Caco-2 (cell line): ENCODE measurements at regions not wholly inside any gene's neighbourhood (a gene's known extent, or its start where the extent isn't known, plus 50 kb on each side); places are given as distances from the start of the nearest gene placed in this dataset.

ENCODE experiments used
- BruUV-seq: library from RNA; stranded (reverse); fragments of 400-500 nt; replicated peaks from 2 replicates; lab custom pipeline; 2021; lab: Mats Ljungman, UMichigan
- CTCF ChIA-PET: fragments of 300-600 bp; sonication (Branson Sonifier 250); formaldehyde crosslinking; loops from one replicate; lab custom pipeline; 2022; ENCODE audit warnings: antibody characterized with exemption; lab: Charles Lee
- POLR2A ChIA-PET: fragments of 300-600 bp; sonication (Branson Sonifier 250); formaldehyde crosslinking; loops from one replicate; lab custom pipeline; 2022; ENCODE audit warnings: antibody characterized with exemption; lab: Charles Lee
- DNase-seq, 2 experiments: peaks; one replicate each; pipeline versions ENCODE4 v3.0.0 to v3.0.0-alpha.2; 2020 to 2022
- H3K27me3 ChIP-seq: replicated peaks from 2 replicates; pipeline ENCODE4 v1.6.0; 2011; ENCODE audit warnings: low read length; ENCODE audit not compliant: control insufficient read depth, insufficient read depth
- H3K36me3 ChIP-seq: 2 replicates; pipeline ENCODE4 v1.5.1; 2011; ENCODE audit warnings: low read length; ENCODE audit not compliant: control insufficient read depth, insufficient read depth
- H3K4me1 ChIP-seq: fragments of 250-450 bp; sonication (Bioruptor Pico); 2 replicates; pipeline ENCODE4 v1.5.1; 2020; ENCODE audit warnings: mild to moderate bottlenecking
- H3K4me3 ChIP-seq: 2 replicates; pipeline ENCODE4 v1.5.1; 2011; ENCODE audit warnings: low read depth, mild to moderate bottlenecking, control low read depth, low read length
- H3K9me3 ChIP-seq: fragments of 250-450 bp; sonication (Bioruptor Pico); 2 replicates; pipeline ENCODE4 v1.5.1; 2020; ENCODE audit warnings: mild to moderate bottlenecking, moderate library complexity
- H3K27ac Mint-ChIP-seq: one replicate; pipeline ENCODE4 v1.8.0; 2022; ENCODE audit warnings: mixed read lengths; ENCODE audit not compliant: unreplicated experiment
- H3K27me3 Mint-ChIP-seq: one replicate; pipeline ENCODE4 v1.8.0; 2022; ENCODE audit warnings: mixed read lengths; ENCODE audit not compliant: insufficient read depth, unreplicated experiment
- H3K36me3 Mint-ChIP-seq: one replicate; pipeline ENCODE4 v1.8.0; 2022; ENCODE audit warnings: mild to moderate bottlenecking, mixed read lengths; ENCODE audit not compliant: insufficient read depth, unreplicated experiment
- H3K4me1 Mint-ChIP-seq: one replicate; pipeline ENCODE4 v1.8.0; 2022; ENCODE audit warnings: low read depth, mixed read lengths; ENCODE audit not compliant: unreplicated experiment
- H3K4me3 Mint-ChIP-seq: one replicate; pipeline ENCODE4 v1.8.0; 2022; ENCODE audit warnings: mild to moderate bottlenecking, moderate library complexity, mixed read lengths; ENCODE audit not compliant: unreplicated experiment
- H3K9me3 Mint-ChIP-seq: one replicate; pipeline ENCODE4 v1.8.0; 2022; ENCODE audit warnings: mixed read lengths; ENCODE audit not compliant: unreplicated experiment
- intact Hi-C: fragments of 100-400 bp; cut with micrococcal nuclease; formaldehyde crosslinking; loops from one replicate; pipeline ENCODE4 v1.10.0; 2022; ENCODE audit not compliant: unreplicated experiment
- TF ChIP-seq, protein P1 (sequence below), 2 experiments: fragments of 200-600 bp in 1 of 2; IDR thresholded peaks; 1 replicate in 1 of 2; 2 replicates in 1 of 2; pipeline versions ENCODE4 v1.5.1 to v1.8.0; 2011 to 2022; ENCODE audit warnings: antibody characterized with exemption in 1 of 2, control low read depth in 1 of 2, inconsistent platforms in 1 of 2, low read depth in 1 of 2, low read length in 1 of 2, mild to moderate bottlenecking in 1 of 2, moderate library complexity in 1 of 2; ENCODE audit not compliant: insufficient read depth in 1 of 2, severe bottlenecking in 1 of 2, unreplicated experiment in 1 of 2

DNA sequence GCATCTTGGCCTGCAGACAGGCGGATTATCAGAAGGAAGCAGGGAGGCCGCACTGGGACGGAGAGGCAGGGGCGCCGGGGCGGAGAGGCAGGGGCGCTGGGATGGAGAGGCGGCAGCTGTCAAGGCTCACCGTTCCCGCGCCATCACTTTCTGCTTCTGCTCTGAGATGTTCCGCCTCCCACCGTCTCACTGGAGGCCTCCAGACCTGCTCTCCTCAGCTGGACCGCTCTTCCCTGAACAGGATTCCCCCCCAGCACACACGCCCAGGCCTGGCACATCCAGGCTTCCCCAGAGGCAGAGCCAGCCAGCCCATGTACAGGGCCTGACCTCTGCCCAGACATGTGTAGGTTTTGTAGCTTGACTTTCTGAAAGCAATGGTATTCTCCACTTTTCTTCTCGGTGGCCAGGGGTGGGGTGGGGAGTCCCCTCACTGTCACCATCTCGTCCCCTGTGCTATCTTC is 84.1 kb downstream of the RIPK4 start:
- Mint-ChIP-seq H3K27me3 (no peaks in the 10 kb centered on the region), H3K4me3 (no peak overlapping the region), H3K4me1 (peaks cover 33% of the 10 kb centered on the region), H3K9me3 (no peaks in the 10 kb centered on the region), H3K27ac (peak overlapping the region; percentile 83), H3K36me3 (peaks cover 12% of the 10 kb centered on the region)
- CTCF ChIA-PET, result no interaction called here
- no peak for DNase-seq
- H3K27me3 ChIP-seq, result no peaks in the 10 kb centered on the region
- H3K9me3 ChIP-seq, result no peaks in the 10 kb centered on the region
- no TSS peak for BruUV-seq
- POLR2A ChIA-PET, result no interaction called here
- peaks cover 51% of the 10 kb centered on the region for H3K4me1 ChIP-seq
- no peak overlapping the region for H3K4me3 ChIP-seq
- intact Hi-C loops, result no loop called here
- TF ChIP-seq, protein P1, sequence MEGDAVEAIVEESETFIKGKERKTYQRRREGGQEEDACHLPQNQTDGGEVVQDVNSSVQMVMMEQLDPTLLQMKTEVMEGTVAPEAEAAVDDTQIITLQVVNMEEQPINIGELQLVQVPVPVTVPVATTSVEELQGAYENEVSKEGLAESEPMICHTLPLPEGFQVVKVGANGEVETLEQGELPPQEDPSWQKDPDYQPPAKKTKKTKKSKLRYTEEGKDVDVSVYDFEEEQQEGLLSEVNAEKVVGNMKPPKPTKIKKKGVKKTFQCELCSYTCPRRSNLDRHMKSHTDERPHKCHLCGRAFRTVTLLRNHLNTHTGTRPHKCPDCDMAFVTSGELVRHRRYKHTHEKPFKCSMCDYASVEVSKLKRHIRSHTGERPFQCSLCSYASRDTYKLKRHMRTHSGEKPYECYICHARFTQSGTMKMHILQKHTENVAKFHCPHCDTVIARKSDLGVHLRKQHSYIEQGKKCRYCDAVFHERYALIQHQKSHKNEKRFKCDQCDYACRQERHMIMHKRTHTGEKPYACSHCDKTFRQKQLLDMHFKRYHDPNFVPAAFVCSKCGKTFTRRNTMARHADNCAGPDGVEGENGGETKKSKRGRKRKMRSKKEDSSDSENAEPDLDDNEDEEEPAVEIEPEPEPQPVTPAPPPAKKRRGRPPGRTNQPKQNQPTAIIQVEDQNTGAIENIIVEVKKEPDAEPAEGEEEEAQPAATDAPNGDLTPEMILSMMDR (IDR thresholded peaks at IDR 0.05; ENCODE audit: insufficient read depth in 1 of 2, low read depth in 1 of 2, low read length in 1 of 2, severe bottlenecking in 1 of 2, unreplicated experiment in 1 of 2), result no peak
- no peaks in the 10 kb centered on the region for H3K36me3 ChIP-seq

DNA sequence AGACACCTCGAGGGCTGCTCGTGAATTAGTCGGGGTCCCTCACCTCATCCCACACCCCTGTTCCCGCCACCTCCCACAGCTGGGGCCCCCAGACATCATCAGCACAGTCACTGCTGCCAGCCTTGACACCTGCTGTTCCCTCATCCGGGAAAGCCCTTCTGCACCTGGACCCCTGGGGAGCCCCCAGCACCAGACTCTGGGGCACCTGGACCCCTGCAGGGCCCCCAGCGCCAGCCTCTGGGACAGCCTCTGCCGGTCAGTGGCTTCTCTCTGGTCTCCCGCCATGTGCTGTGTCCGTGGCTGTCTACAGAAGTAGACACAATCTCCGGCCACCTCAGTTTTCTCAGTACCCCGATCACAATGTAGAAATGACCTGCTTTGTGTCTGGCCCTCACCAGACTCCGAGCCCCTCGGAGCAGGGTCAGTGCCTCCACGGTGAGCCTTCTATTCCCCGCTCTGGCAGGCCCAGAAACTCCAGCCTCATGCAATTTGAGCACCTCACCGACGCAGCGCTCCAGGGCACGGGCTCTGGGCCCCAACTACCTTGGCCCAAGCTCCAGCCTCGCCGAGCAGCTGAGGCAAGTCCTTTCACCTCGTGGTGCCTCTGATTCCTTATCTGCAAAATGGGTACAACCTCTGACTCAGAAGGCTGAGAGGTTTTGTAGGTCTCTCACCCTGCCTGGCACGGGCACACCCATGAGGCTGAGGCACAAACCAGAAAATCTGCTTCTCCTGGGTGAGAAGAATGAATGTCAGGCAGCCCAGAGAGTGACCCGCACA is 84.7 kb downstream of the RIPK4 start:
- H3K4me1 ChIP-seq, result peaks cover 57% of the 10 kb centered on the region
- no peaks in the 10 kb centered on the region for H3K27me3 ChIP-seq
- H3K4me3 ChIP-seq, result no peak overlapping the region
- H3K27me3 Mint-ChIP-seq, result no peaks in the 10 kb centered on the region
- no peaks in the 10 kb centered on the region for H3K9me3 ChIP-seq
- TF ChIP-seq, protein P1 (IDR thresholded peaks at IDR 0.05; ENCODE audit: insufficient read depth in 1 of 2, low read depth in 1 of 2, low read length in 1 of 2, severe bottlenecking in 1 of 2, unreplicated experiment in 1 of 2), result no peak
- H3K4me1 Mint-ChIP-seq, result peaks cover 31% of the 10 kb centered on the region
- ChIA-PET POLR2A (no interaction called here), CTCF (no interaction called here)
- H3K36me3 ChIP-seq, result no peaks in the 10 kb centered on the region
- peak overlapping the region; percentile 83 for H3K27ac Mint-ChIP-seq
- BruUV-seq, result no TSS peak
- intact Hi-C loops, result no loop called here
- H3K4me3 Mint-ChIP-seq, result no peak overlapping the region
- H3K9me3 Mint-ChIP-seq, result no peaks in the 10 kb centered on the region
- peaks cover 12% of the 10 kb centered on the region for H3K36me3 Mint-ChIP-seq
- DNase-seq, result no peak

DNA sequence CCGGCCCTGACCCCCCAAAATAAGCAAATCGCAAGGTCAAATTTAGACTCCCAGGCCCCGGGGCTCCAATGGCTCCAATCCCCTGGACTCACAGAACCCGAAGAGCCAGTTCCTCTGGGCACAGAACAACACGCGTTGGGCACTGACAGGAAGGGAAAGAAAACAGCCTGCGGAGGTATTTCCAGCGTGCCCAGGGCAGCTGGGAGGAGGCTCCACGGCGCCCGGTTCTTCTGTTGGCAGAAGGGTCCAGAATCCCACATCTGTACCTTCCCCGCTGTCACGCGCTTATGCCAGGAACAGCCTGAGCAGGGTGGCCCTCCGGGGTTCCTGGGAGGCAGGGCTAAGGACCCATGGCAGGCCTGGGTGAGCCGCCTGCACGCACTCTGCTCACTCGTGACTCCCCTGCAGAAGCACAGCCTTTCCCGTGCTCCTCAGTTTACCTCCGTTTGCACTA is 85.5 kb downstream of the RIPK4 start:
- no TSS peak for BruUV-seq
- Histone ChIP-seq H3K36me3 (no peaks in the 10 kb centered on the region), H3K4me1 (peaks cover 57% of the 10 kb centered on the region), H3K9me3 (no peaks in the 10 kb centered on the region), H3K27me3 (no peaks in the 10 kb centered on the region), H3K4me3 (no peak overlapping the region)
- TF ChIP-seq, protein P1 (IDR thresholded peaks at IDR 0.05; ENCODE audit: insufficient read depth in 1 of 2, low read depth in 1 of 2, low read length in 1 of 2, severe bottlenecking in 1 of 2, unreplicated experiment in 1 of 2), result no peak
- Mint-ChIP-seq H3K36me3 (peaks cover 12% of the 10 kb centered on the region), H3K9me3 (no peaks in the 10 kb centered on the region), H3K4me1 (peaks cover 25% of the 10 kb centered on the region), H3K27ac (peak overlapping the region; percentile 83), H3K27me3 (no peaks in the 10 kb centered on the region), H3K4me3 (no peak overlapping the region)
- intact Hi-C loops, result no loop called here
- no peak for DNase-seq
- ChIA-PET POLR2A (no interaction called here), CTCF (no interaction called here)
